SU-DHL-6 (cell line): ENCODE measurements at regions not wholly inside any gene's neighbourhood (a gene's known extent, or its start where the extent isn't known, plus 50 kb on each side); places are given as distances from the start of the nearest gene placed in this dataset.

ENCODE experiments used
- H2AFZ ChIP-seq: fragments of 200-600 bp; sonication (generic); 2 replicates; pipeline ENCODE4 v1.6.1; 2014; ENCODE audit warnings: low read depth, mild to moderate bottlenecking, moderate library complexity, mixed read lengths, antibody characterized with exemption, low read length; ENCODE audit not compliant: severe bottlenecking
- H3F3A ChIP-seq: fragments of 200-600 bp; shearing (Covaris generic); 2 replicates; pipeline ENCODE4 v1.6.0; 2016; ENCODE audit warnings: antibody characterized with exemption, mild to moderate bottlenecking; ENCODE audit not compliant: insufficient read depth
- H3K27ac ChIP-seq: fragments of 200-600 bp; sonication (generic); 2 replicates; pipeline ENCODE4 v1.5.1; 2016; ENCODE audit warnings: low read depth, mild to moderate bottlenecking, low read length, moderate library complexity, mixed read lengths
- H3K27me3 ChIP-seq: fragments of 200-600 bp; sonication (generic), shearing (Covaris generic); 2 replicates; pipeline ENCODE4 v1.6.0; 2014; ENCODE audit warnings: mild to moderate bottlenecking, low read length
- H3K36me3 ChIP-seq: fragments of 200-600 bp; sonication (generic); 2 replicates; pipeline ENCODE4 v1.6.1; 2014; ENCODE audit warnings: mild to moderate bottlenecking, low read length, mixed read lengths
- H3K4me2 ChIP-seq: fragments of 300-600, 200-600 bp; shearing (Covaris generic), sonication (generic); 2 replicates; pipeline ENCODE4 v1.6.0; 2014; ENCODE audit warnings: low read length, low read depth, mild to moderate bottlenecking; ENCODE audit not compliant: poor library complexity, severe bottlenecking
- H3K4me3 ChIP-seq: fragments of 200-600 bp; sonication (generic); 2 replicates; pipeline ENCODE4 v1.5.1; 2014; ENCODE audit warnings: antibody characterized with exemption, low read length, mild to moderate bottlenecking, mixed read lengths; ENCODE audit not compliant: insufficient read depth, poor library complexity, severe bottlenecking
- H3K79me2 ChIP-seq: fragments of 200-600 bp; sonication (generic); 2 replicates; pipeline ENCODE4 v1.6.1; 2014; ENCODE audit warnings: mild to moderate bottlenecking, low read length, moderate library complexity; ENCODE audit not compliant: insufficient read depth
- H3K9ac ChIP-seq: fragments of 200-600 bp; sonication (generic); 2 replicates; pipeline ENCODE4 v1.7.0; 2014; ENCODE audit warnings: mild to moderate bottlenecking, low read length
- H3K9me2 ChIP-seq: fragments of 200-600 bp; sonication (generic); replicated peaks from 2 replicates; pipeline ENCODE4 v1.6.1; 2014; ENCODE audit warnings: low read length; ENCODE audit not compliant: insufficient read depth
- H3K9me3 ChIP-seq: fragments of 200-600 bp; sonication (generic); 2 replicates; pipeline ENCODE4 v1.6.1; 2014; ENCODE audit warnings: low read length, mixed read lengths; ENCODE audit not compliant: insufficient read depth
- H4K20me1 ChIP-seq: fragments of 200-600 bp; sonication (generic); 2 replicates; pipeline ENCODE4 v1.6.1; 2014; ENCODE audit warnings: low read depth, mild to moderate bottlenecking, antibody characterized with exemption, low read length, moderate library complexity, mixed read lengths
- EZH2phosphoT487 ChIP-seq: fragments of 200-600 bp; sonication (generic), shearing (Covaris generic); conservative IDR thresholded peaks from 2 replicates; pipeline ENCODE4 v1.6.1; 2018; ENCODE audit warnings: mild to moderate bottlenecking, antibody characterized with exemption, low read length, moderate library complexity, mixed read lengths
- TF ChIP-seq, protein P1 (sequence below): fragments of 200-600 bp; sonication (generic); IDR thresholded peaks from one replicate; pipeline ENCODE4 v1.5.1; 2017; ENCODE audit warnings: antibody characterized with exemption, mild to moderate bottlenecking, low read length, moderate library complexity; ENCODE audit not compliant: insufficient read depth, poor library complexity, severe bottlenecking

DNA sequence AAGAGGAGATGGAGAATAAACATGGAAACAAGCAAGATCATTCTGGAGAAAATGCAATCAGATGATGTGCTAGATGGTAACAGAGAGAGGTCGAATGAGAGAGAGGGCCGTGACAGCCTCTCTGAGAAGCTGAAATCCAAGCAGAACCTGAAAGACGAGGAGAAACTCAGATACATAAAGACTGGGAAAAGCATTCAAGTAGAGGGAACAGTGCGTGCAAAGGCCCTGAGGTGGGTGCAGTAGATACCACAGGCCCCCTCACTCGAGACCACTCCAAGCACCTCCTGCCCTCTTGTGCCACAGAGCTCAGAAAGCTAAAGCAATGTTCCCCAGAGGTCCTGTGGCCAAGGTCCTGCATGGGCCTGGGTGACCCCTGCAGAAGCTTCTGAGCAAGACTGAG, 54.8 kb upstream of the DLK1 start:
- Histone ChIP-seq H3K9ac (no peak overlapping the region), H4K20me1 (no peaks in the 10 kb centered on the region), H3K4me3 (no peak overlapping the region), H3K4me2 (no peak overlapping the region), H3K9me3 (no peaks in the 10 kb centered on the region), H3K27ac (no peak overlapping the region), H3K79me2 (no peaks in the 10 kb centered on the region), H3K27me3 (no peaks in the 10 kb centered on the region), H3K36me3 (no peaks in the 10 kb centered on the region), H3F3A (no peaks in the 10 kb centered on the region), H3K9me2 (no peaks in the 10 kb centered on the region), H2AFZ (no peak overlapping the region)
- no peak for TF ChIP-seq EZH2phosphoT487
- TF ChIP-seq, protein P1, sequence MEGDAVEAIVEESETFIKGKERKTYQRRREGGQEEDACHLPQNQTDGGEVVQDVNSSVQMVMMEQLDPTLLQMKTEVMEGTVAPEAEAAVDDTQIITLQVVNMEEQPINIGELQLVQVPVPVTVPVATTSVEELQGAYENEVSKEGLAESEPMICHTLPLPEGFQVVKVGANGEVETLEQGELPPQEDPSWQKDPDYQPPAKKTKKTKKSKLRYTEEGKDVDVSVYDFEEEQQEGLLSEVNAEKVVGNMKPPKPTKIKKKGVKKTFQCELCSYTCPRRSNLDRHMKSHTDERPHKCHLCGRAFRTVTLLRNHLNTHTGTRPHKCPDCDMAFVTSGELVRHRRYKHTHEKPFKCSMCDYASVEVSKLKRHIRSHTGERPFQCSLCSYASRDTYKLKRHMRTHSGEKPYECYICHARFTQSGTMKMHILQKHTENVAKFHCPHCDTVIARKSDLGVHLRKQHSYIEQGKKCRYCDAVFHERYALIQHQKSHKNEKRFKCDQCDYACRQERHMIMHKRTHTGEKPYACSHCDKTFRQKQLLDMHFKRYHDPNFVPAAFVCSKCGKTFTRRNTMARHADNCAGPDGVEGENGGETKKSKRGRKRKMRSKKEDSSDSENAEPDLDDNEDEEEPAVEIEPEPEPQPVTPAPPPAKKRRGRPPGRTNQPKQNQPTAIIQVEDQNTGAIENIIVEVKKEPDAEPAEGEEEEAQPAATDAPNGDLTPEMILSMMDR: no peak

DNA sequence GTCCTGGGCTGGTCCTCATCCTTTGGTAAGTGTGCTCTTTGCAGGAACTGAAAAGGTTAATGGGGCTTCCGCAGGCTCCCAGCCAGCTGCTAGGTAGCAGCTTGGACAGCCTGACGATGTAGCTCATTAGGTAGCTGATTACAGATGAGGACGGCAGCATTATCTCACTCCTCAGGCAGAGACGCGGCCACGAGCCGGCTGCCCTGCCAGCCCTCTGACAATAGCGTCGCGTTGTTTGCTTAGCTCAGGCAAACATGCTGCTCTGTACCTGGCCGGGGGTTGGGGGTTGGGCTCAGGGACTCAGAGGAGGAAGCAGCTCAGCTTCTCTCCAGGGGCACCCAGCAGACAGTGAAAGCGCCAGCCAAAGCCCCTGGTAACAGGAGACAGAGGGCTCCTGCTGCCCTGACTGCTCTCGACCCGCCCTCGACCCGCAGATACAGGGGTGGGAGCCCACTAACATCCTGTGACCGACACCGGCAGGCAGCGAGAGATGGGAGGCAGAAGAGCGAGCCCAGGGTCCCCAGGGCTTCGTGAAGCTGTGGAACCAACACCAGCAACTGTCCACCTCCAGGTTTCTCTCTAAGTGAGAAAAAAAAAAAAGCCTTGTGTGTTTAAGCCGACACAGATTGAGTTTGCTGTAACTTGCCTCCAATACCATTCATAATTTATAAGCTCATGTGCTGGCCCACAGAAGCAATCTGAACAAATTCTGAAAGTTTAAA, 53.4 kb upstream of the DLK1 start:
- H3K27me3 ChIP-seq: no peaks in the 10 kb centered on the region
- no peak overlapping the region for H3K4me2 ChIP-seq
- H3K4me3 ChIP-seq: no peak overlapping the region
- no peaks in the 10 kb centered on the region for H3K9me2 ChIP-seq
- no peak overlapping the region for H2AFZ ChIP-seq
- H3K27ac ChIP-seq: no peak overlapping the region
- H3F3A ChIP-seq: no peaks in the 10 kb centered on the region
- no peaks in the 10 kb centered on the region for H3K9me3 ChIP-seq
- H4K20me1 ChIP-seq: no peaks in the 10 kb centered on the region
- no peaks in the 10 kb centered on the region for H3K79me2 ChIP-seq
- no peaks in the 10 kb centered on the region for H3K36me3 ChIP-seq
- TF ChIP-seq EZH2phosphoT487: no peak
- TF ChIP-seq, protein P1: no peak
- no peak overlapping the region for H3K9ac ChIP-seq

DNA sequence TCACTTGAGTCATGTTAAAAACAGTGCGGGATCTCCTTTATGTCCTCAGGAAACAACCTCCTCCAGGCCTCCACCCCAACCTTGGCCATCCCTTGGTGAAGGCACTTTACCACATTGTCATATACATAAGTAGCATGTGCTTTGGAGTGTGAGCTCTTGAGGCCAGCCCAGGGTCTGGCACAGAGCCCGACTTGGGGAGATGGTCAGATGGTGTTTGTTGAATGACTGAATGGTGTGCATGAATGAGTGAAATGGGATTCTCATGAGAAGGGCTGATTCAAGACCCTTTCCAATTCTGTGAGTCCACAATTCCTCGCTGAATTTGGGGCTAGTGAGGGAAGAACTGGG, 52.9 kb upstream of the DLK1 start:
- H4K20me1 ChIP-seq: no peaks in the 10 kb centered on the region
- no peaks in the 10 kb centered on the region for H3K9me3 ChIP-seq
- no peak overlapping the region for H3K4me2 ChIP-seq
- no peak overlapping the region for H3K4me3 ChIP-seq
- no peak overlapping the region for H2AFZ ChIP-seq
- H3K27me3 ChIP-seq: no peaks in the 10 kb centered on the region
- no peaks in the 10 kb centered on the region for H3K36me3 ChIP-seq
- no peaks in the 10 kb centered on the region for H3F3A ChIP-seq
- no peak overlapping the region for H3K9ac ChIP-seq
- H3K79me2 ChIP-seq: no peaks in the 10 kb centered on the region
- no peaks in the 10 kb centered on the region for H3K9me2 ChIP-seq
- no peak overlapping the region for H3K27ac ChIP-seq
- no peak for TF ChIP-seq EZH2phosphoT487
- TF ChIP-seq, protein P1: no peak
